GM12878 (cell line): ENCODE measurements at regions not wholly inside any gene's neighbourhood (a gene's known extent, or its start where the extent isn't known, plus 50 kb on each side); places are given as distances from the start of the nearest gene placed in this dataset.

Experiments used
- ATAC-seq: fragments of 200-7000 bp; cut with Tn5 transposase; 3 replicates; pipeline ENCODE4 v1.9.1; 2020; ENCODE audit warnings: mild to moderate bottlenecking, moderate library complexity
- BruUV-seq: library from RNA; stranded (reverse); fragments of 400-500 nt; replicated peaks from 2 replicates; lab custom pipeline; 2021; lab: Mats Ljungman, UMichigan
- CTCF ChIA-PET: fragments of 300-600 bp; sonication (Branson Sonifier 250); formaldehyde crosslinking; extraction: SDS; loops from one replicate; lab custom pipeline; 2021; ENCODE audit warnings: inconsistent platforms; lab: Yijun Ruan, JAX
- POLR2A ChIA-PET: fragments of 350-600 bp; formaldehyde crosslinking; extraction: SDS; loops from one replicate; lab custom pipeline; 2021; ENCODE audit warnings: inconsistent platforms; lab: Charles Lee
- RAD21 ChIA-PET: fragments of 300-600 bp; sonication (Branson Sonifier 250); formaldehyde crosslinking; loops from one replicate; lab custom pipeline; 2023; ENCODE audit warnings: antibody characterized with exemption; ENCODE audit not compliant: unreplicated experiment; lab: Charles Lee
- SMC1A ChIA-PET: fragments of 300-600 bp; sonication (Branson Sonifier 250); formaldehyde crosslinking; loops from one replicate; lab custom pipeline; 2023; ENCODE audit not compliant: unreplicated experiment, uncharacterized antibody; lab: Charles Lee
- DNase-seq: peaks from one replicate; pipeline ENCODE4 v3.0.0-alpha.2; 2011; ENCODE audit warnings: low read depth, low spot score
- FAIRE-seq: peaks from 3 replicates; lab custom pipeline; 2011; peaks lifted over from hg19 to GRCh38; lab: Jason Lieb, UNC
- H2AFZ ChIP-seq: 2 replicates; pipeline ENCODE4 v1.6.0; 2011; ENCODE audit warnings: low read depth, low read length, control low read depth; ENCODE audit not compliant: control insufficient read depth
- H3K27ac ChIP-seq: 2 replicates; pipeline ENCODE4 v1.5.1; 2011; ENCODE audit warnings: control low read depth; ENCODE audit not compliant: control insufficient read depth, insufficient read depth
- H3K27me3 ChIP-seq, 2 experiments: replicated peaks in 1 of 2; 2 replicates each; pipeline versions ENCODE4 v1.6.0 to v1.6.1; 2011; ENCODE audit warnings: low read length in 1 of 2; ENCODE audit not compliant: control insufficient read depth in 2 of 2, insufficient read depth in 2 of 2
- H3K36me3 ChIP-seq, 2 experiments: 2 replicates each; pipeline ENCODE4 v1.5.1; 2011; ENCODE audit warnings: low read length in 1 of 2; ENCODE audit not compliant: control insufficient read depth in 2 of 2, insufficient read depth in 2 of 2
- H3K4me1 ChIP-seq: 2 replicates; pipeline ENCODE4 v1.6.1; 2011; ENCODE audit warnings: mild to moderate bottlenecking, low read length, moderate library complexity, mixed read lengths; ENCODE audit not compliant: control insufficient read depth, insufficient read depth
- H3K4me2 ChIP-seq: 2 replicates; pipeline ENCODE4 v1.6.0; 2011; ENCODE audit warnings: control low read depth; ENCODE audit not compliant: control insufficient read depth, insufficient read depth
- H3K4me3 ChIP-seq: fragments of 200-600 bp; sonication (generic); 2 replicates; pipeline ENCODE4 v1.5.1; 2016
- H3K79me2 ChIP-seq: 2 replicates; pipeline ENCODE4 v1.6.0; 2011; ENCODE audit warnings: low read length; ENCODE audit not compliant: control insufficient read depth, insufficient read depth
- H3K9ac ChIP-seq: 2 replicates; pipeline ENCODE4 v1.8.0; 2011; ENCODE audit warnings: low read length, control low read depth, mixed read lengths; ENCODE audit not compliant: control insufficient read depth, insufficient read depth
- H3K9me3 ChIP-seq: replicated peaks from 3 replicates; pipeline ENCODE4 v1.5.1; 2011; ENCODE audit warnings: mild to moderate bottlenecking, low read length; ENCODE audit not compliant: control insufficient read depth, insufficient read depth
- H4K20me1 ChIP-seq: 2 replicates; pipeline ENCODE4 v1.6.0; 2011; ENCODE audit not compliant: control insufficient read depth, insufficient read depth
- ATF7 ChIP-seq: fragments of 450-650 bp; IDR thresholded peaks from 2 replicates; pipeline ENCODE4 v1.6.1; 2016; ENCODE audit warnings: low read depth, mild to moderate bottlenecking
- CHD4 ChIP-seq: fragments of 200-600 bp; sonication (generic); IDR thresholded peaks from 2 replicates; pipeline ENCODE4 v1.6.1; 2016; ENCODE audit warnings: mild to moderate bottlenecking
- DPF2 ChIP-seq: fragments of 450-650 bp; IDR thresholded peaks from 2 replicates; pipeline ENCODE4 v1.6.1; 2017; ENCODE audit warnings: mild to moderate bottlenecking
- MEF2A ChIP-seq: IDR thresholded peaks from 2 replicates; pipeline ENCODE4 v1.6.1; 2011; ENCODE audit warnings: low read depth, mild to moderate bottlenecking, low read length, moderate library complexity; ENCODE audit not compliant: insufficient read depth
- NR2C2 ChIP-seq: IDR thresholded peaks from 2 replicates; pipeline ENCODE4 v1.6.1; 2011; ENCODE audit warnings: borderline replicate concordance, low read depth; ENCODE audit not compliant: control insufficient read depth, insufficient read length
- RB1 ChIP-seq: fragments of 450-650 bp; formaldehyde crosslinking; IDR thresholded peaks from 2 replicates; pipeline ENCODE4 v1.6.1; 2017; ENCODE audit warnings: mild to moderate bottlenecking, borderline replicate concordance
- RFX5 ChIP-seq: IDR thresholded peaks from 2 replicates; pipeline ENCODE4 v1.6.1; 2011; ENCODE audit warnings: low read depth, low read length, improper control_type of control experiment
- SIX5 ChIP-seq: IDR thresholded peaks from 2 replicates; pipeline ENCODE4 v1.6.1; 2011; ENCODE audit warnings: mild to moderate bottlenecking, low read depth, low read length, moderate library complexity; ENCODE audit not compliant: severe bottlenecking
- ZSCAN29 ChIP-seq: fragments of 450-650 bp; IDR thresholded peaks from 2 replicates; pipeline ENCODE4 v1.6.1; 2017; ENCODE audit warnings: mild to moderate bottlenecking, moderate library complexity
- WGBS: methylation state at CpG from one replicate; pipeline ENCODE4 v1.1.6; 2016; ENCODE audit warnings: low lambda C conversion rate; ENCODE audit not compliant: insufficient replicate concordance, insufficient coverage; ENCODE audit errors: missing lambda C conversion rate; 5-methylcytosine and 5-hydroxymethylcytosine counted together
- in situ Hi-C: fragments of 300-500 bp; cut with MboI; formaldehyde crosslinking; loops from 9 replicates; pipeline ENCODE4 v1.14.3; 2018; ENCODE audit warnings: mixed read lengths
- intact Hi-C: fragments of 100-400 bp; cut with micrococcal nuclease; formaldehyde crosslinking; loops from one replicate; pipeline ENCODE4 v1.14.2; 2022; ENCODE audit not compliant: unreplicated experiment
- TF ChIP-seq, protein P1 (sequence below): IDR thresholded peaks from 2 replicates; pipeline ENCODE4 v1.6.1; 2011; ENCODE audit warnings: low read depth, low read length, improper control_type of control experiment, borderline replicate concordance
- TF ChIP-seq, protein P2 (sequence below): IDR thresholded peaks from 2 replicates; pipeline ENCODE4 v1.6.1; 2011; ENCODE audit warnings: borderline replicate concordance, low read depth, mild to moderate bottlenecking, moderate library complexity, low read length; ENCODE audit not compliant: insufficient read depth, poor library complexity, severe bottlenecking
- TF ChIP-seq, protein P3 (sequence below): fragments of 450-650 bp; IDR thresholded peaks from 2 replicates; pipeline ENCODE4 v1.6.1; 2017; ENCODE audit warnings: borderline replicate concordance

DNA sequence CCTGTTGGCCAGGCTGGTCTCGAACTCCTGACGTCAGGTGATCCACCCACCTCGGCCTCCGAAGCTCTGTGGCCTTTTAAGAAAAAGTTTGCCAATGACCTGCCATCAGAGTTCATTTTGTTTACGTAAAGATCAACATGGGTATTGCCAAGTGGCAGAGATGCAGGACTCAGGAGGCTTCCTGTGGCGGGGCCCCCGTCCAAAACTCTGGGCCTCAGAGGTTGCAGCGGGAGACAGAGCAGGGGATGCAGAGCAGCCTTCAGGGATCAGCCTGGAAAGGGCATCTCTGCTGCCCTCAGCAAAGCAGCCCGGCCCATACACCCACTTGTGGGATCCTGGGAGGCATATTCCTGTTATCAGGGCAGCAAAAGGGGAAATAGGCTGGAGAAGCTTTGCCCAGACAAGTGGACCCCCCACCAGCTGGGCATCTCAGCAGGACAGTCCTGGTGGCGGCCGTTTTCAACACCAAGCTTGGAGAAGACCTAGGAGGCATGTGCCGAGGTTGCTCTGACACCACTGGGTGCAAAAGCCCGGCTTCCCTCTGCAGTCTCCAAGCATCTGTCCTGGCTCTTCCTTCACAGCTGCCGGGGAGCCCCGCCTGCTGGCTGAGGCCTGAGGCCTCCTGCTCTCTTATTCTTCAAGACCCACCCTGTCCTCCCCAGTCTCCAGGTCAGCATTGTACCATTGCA lies 1152.4 kb downstream of the BRD1 start:
- in situ Hi-C loops (no loop called here), intact Hi-C loops (no loop called here)
- Histone ChIP-seq H3K9me3 (no peaks in the 10 kb centered on the region; the same call in 2 of the 3 replicates), H3K4me2 (no peak overlapping the region), H2AFZ (no peak overlapping the region), H3K27me3 (no peaks in the 10 kb centered on the region), H3K36me3 (no peaks in the 10 kb centered on the region), H3K4me1 (no peaks in the 10 kb centered on the region), H3K79me2 (no peaks in the 10 kb centered on the region), H3K4me3 (no peak overlapping the region), H3K27ac (no peak overlapping the region), H4K20me1 (no peaks in the 10 kb centered on the region), H3K9ac (no peak overlapping the region)
- POLR2A ChIA-PET, result no interaction called here
- CTCF ChIA-PET, result no interaction called here
- RAD21 ChIA-PET, result no interaction called here
- ATAC-seq (no peak), FAIRE-seq (no peak), DNase-seq (no peak)
- TF ChIP-seq, protein P1, sequence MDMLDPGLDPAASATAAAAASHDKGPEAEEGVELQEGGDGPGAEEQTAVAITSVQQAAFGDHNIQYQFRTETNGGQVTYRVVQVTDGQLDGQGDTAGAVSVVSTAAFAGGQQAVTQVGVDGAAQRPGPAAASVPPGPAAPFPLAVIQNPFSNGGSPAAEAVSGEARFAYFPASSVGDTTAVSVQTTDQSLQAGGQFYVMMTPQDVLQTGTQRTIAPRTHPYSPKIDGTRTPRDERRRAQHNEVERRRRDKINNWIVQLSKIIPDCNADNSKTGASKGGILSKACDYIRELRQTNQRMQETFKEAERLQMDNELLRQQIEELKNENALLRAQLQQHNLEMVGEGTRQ, result no peak
- no peak for TF ChIP-seq DPF2
- TF ChIP-seq RB1, result no peak
- TF ChIP-seq ATF7, result no peak
- no peak for TF ChIP-seq NR2C2
- TF ChIP-seq, protein P2, sequence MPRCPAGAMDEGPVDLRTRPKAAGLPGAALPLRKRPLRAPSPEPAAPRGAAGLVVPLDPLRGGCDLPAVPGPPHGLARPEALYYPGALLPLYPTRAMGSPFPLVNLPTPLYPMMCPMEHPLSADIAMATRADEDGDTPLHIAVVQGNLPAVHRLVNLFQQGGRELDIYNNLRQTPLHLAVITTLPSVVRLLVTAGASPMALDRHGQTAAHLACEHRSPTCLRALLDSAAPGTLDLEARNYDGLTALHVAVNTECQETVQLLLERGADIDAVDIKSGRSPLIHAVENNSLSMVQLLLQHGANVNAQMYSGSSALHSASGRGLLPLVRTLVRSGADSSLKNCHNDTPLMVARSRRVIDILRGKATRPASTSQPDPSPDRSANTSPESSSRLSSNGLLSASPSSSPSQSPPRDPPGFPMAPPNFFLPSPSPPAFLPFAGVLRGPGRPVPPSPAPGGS, result no peak
- no peak for TF ChIP-seq SIX5
- TF ChIP-seq RFX5, result no peak
- TF ChIP-seq, protein P3, sequence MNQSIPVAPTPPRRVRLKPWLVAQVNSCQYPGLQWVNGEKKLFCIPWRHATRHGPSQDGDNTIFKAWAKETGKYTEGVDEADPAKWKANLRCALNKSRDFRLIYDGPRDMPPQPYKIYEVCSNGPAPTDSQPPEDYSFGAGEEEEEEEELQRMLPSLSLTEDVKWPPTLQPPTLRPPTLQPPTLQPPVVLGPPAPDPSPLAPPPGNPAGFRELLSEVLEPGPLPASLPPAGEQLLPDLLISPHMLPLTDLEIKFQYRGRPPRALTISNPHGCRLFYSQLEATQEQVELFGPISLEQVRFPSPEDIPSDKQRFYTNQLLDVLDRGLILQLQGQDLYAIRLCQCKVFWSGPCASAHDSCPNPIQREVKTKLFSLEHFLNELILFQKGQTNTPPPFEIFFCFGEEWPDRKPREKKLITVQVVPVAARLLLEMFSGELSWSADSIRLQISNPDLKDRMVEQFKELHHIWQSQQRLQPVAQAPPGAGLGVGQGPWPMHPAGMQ, result no peak
- TF ChIP-seq ZSCAN29, result no peak
- no peak for TF ChIP-seq MEF2A
- TF ChIP-seq CHD4, result no peak
- 10% methylated on average over 15 of the region's 15 CpGs for WGBS
- SMC1A ChIA-PET, result no interaction called here
- no TSS peak for BruUV-seq
